Astrocyte (in vitro differentiated cells and primary cell): ENCODE measurements at regions not wholly inside any gene's neighbourhood (a gene's known extent, or its start where the extent isn't known, plus 50 kb on each side); places are given as distances from the start of the nearest gene placed in this dataset.

Experiments used
- DNase-seq: peaks from one replicate; pipeline ENCODE4 v3.0.0-alpha.2; 2010; ENCODE audit warnings: low read depth
- FAIRE-seq: peaks from 2 replicates; lab custom pipeline; 2011; peaks lifted over from hg19 to GRCh38; lab: Jason Lieb, UNC
- H2AFZ ChIP-seq: 2 replicates; pipeline ENCODE4 v1.6.0; 2012; ENCODE audit warnings: low read depth, low read length, inconsistent platforms
- H3K27ac ChIP-seq: 2 replicates; pipeline ENCODE4 v1.5.1; 2011; ENCODE audit warnings: low read depth, low read length, inconsistent platforms
- H3K27me3 ChIP-seq: 2 replicates; pipeline ENCODE4 v1.6.0; 2011; ENCODE audit warnings: low read length, inconsistent platforms; ENCODE audit not compliant: insufficient read depth
- H3K36me3 ChIP-seq: 2 replicates; pipeline ENCODE4 v1.5.1; 2011; ENCODE audit warnings: low read length, inconsistent platforms; ENCODE audit not compliant: insufficient read depth
- H3K4me1 ChIP-seq: 2 replicates; pipeline ENCODE4 v1.5.1; 2011; ENCODE audit warnings: low read length, inconsistent platforms; ENCODE audit not compliant: insufficient read depth
- H3K4me2 ChIP-seq: 2 replicates; pipeline ENCODE4 v1.6.0; 2012; ENCODE audit warnings: low read length, inconsistent platforms
- H3K4me3 ChIP-seq: 2 replicates; pipeline ENCODE4 v1.5.1; 2011; ENCODE audit warnings: low read depth, mild to moderate bottlenecking, low read length, inconsistent platforms; ENCODE audit not compliant: insufficient read depth
- H3K79me2 ChIP-seq: 2 replicates; pipeline ENCODE4 v1.6.0; 2012; ENCODE audit warnings: mild to moderate bottlenecking, low read length, inconsistent platforms; ENCODE audit not compliant: insufficient read depth
- H3K9ac ChIP-seq: 2 replicates; pipeline ENCODE4 v1.6.0; 2012; ENCODE audit warnings: mild to moderate bottlenecking, low read length, inconsistent platforms
- H3K9me3 ChIP-seq: 2 replicates; pipeline ENCODE4 v1.5.1; 2012; ENCODE audit warnings: low read depth, mild to moderate bottlenecking, low read length, inconsistent platforms; ENCODE audit not compliant: insufficient read depth
- H4K20me1 ChIP-seq: 2 replicates; pipeline ENCODE4 v1.6.0; 2012; ENCODE audit warnings: low read length, inconsistent platforms; ENCODE audit not compliant: insufficient read depth
- H3K27ac Mint-ChIP-seq: one replicate; pipeline ENCODE4 v1.8.0; 2021; ENCODE audit warnings: mild to moderate bottlenecking, mixed read lengths; ENCODE audit not compliant: unreplicated experiment
- H3K27me3 Mint-ChIP-seq: one replicate; pipeline ENCODE4 v1.8.0; 2021; ENCODE audit warnings: low read depth, mixed read lengths; ENCODE audit not compliant: unreplicated experiment
- H3K36me3 Mint-ChIP-seq: one replicate; pipeline ENCODE4 v1.8.0; 2021; ENCODE audit warnings: low read depth, mixed read lengths; ENCODE audit not compliant: unreplicated experiment
- H3K4me1 Mint-ChIP-seq: one replicate; pipeline ENCODE4 v1.8.0; 2021; ENCODE audit warnings: low read depth, mixed read lengths; ENCODE audit not compliant: unreplicated experiment
- H3K4me3 Mint-ChIP-seq: one replicate; pipeline ENCODE4 v1.8.0; 2021; ENCODE audit warnings: mild to moderate bottlenecking, moderate library complexity, mixed read lengths; ENCODE audit not compliant: unreplicated experiment
- H3K9me3 Mint-ChIP-seq: one replicate; pipeline ENCODE4 v1.8.0; 2021; ENCODE audit warnings: mild to moderate bottlenecking, mixed read lengths; ENCODE audit not compliant: unreplicated experiment
- EZH2 ChIP-seq: IDR thresholded peaks from 2 replicates; pipeline ENCODE4 v1.6.1; 2012; ENCODE audit warnings: mild to moderate bottlenecking, low read length, inconsistent platforms; ENCODE audit not compliant: insufficient read depth
- TF ChIP-seq, protein P1 (sequence below): IDR thresholded peaks from 2 replicates; pipeline ENCODE4 v1.5.1; 2011; ENCODE audit warnings: low read depth, mild to moderate bottlenecking, inconsistent platforms, low read length, moderate library complexity; ENCODE audit not compliant: insufficient read depth

DNA sequence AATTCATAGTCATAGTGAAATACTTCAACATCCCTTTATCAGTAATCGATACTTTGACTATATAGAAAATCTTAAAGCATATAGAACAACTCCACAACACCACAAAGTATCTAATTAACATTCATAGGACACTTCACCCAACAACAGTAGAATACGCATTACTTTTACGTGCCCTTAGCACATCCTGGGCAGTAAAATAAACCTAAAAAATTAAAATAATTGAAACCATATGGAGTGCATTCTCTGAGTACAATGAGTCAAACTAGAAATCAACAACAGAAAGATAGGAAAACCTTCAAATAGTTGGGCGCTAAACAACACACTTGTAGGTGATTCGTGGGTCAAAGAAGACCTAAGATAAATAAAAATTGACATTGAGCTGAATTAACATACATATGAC is 442.9 kb downstream of the SUCLG1 start:
- Histone ChIP-seq H2AFZ (no peak overlapping the region), H3K27ac (no peak overlapping the region), H3K4me1 (no peaks in the 10 kb centered on the region), H3K27me3 (no peaks in the 10 kb centered on the region), H3K9ac (no peak overlapping the region), H3K4me3 (no peak overlapping the region), H4K20me1 (no peaks in the 10 kb centered on the region), H3K36me3 (no peaks in the 10 kb centered on the region), H3K79me2 (no peaks in the 10 kb centered on the region), H3K4me2 (no peak overlapping the region), H3K9me3 (no peaks in the 10 kb centered on the region)
- FAIRE-seq (no peak), DNase-seq (no peak)
- H3K9me3 Mint-ChIP-seq: no peaks in the 10 kb centered on the region
- H3K36me3 Mint-ChIP-seq: no peaks in the 10 kb centered on the region
- H3K4me3 Mint-ChIP-seq: no peak overlapping the region
- H3K4me1 Mint-ChIP-seq: no peaks in the 10 kb centered on the region
- TF ChIP-seq, protein P1, sequence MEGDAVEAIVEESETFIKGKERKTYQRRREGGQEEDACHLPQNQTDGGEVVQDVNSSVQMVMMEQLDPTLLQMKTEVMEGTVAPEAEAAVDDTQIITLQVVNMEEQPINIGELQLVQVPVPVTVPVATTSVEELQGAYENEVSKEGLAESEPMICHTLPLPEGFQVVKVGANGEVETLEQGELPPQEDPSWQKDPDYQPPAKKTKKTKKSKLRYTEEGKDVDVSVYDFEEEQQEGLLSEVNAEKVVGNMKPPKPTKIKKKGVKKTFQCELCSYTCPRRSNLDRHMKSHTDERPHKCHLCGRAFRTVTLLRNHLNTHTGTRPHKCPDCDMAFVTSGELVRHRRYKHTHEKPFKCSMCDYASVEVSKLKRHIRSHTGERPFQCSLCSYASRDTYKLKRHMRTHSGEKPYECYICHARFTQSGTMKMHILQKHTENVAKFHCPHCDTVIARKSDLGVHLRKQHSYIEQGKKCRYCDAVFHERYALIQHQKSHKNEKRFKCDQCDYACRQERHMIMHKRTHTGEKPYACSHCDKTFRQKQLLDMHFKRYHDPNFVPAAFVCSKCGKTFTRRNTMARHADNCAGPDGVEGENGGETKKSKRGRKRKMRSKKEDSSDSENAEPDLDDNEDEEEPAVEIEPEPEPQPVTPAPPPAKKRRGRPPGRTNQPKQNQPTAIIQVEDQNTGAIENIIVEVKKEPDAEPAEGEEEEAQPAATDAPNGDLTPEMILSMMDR: no peak
- TF ChIP-seq EZH2: no peak
- no peak overlapping the region for H3K27ac Mint-ChIP-seq
- H3K27me3 Mint-ChIP-seq: no peaks in the 10 kb centered on the region

DNA sequence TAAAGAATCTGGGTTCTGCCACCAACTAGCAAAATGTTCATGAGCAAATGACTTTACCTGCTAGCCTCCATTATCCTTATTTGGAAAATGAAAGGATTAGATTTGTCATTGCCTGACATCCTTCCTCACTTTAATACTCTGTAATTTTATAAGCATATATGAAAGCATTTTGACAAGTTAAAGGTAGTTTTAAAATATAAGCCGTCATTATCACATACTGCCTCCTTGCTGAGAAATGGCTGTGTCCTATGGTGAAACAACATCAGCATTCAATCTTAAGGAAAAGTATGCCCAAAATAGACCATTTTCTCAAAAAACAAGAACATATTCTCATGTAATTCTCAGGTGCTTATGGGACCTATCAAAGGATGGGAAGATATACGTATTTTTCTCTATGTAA is 461.2 kb downstream of the SUCLG1 start:
- no peak overlapping the region for H3K4me3 Mint-ChIP-seq
- Histone ChIP-seq H3K36me3 (no peaks in the 10 kb centered on the region), H3K9ac (no peak overlapping the region), H3K27me3 (no peaks in the 10 kb centered on the region), H3K9me3 (no peaks in the 10 kb centered on the region), H3K27ac (no peak overlapping the region), H2AFZ (no peak overlapping the region), H4K20me1 (no peaks in the 10 kb centered on the region), H3K79me2 (no peaks in the 10 kb centered on the region), H3K4me3 (no peak overlapping the region), H3K4me2 (no peak overlapping the region), H3K4me1 (no peaks in the 10 kb centered on the region)
- DNase-seq (no peak), FAIRE-seq (no peak)
- TF ChIP-seq, protein P1: no peak
- no peak for TF ChIP-seq EZH2
- no peak overlapping the region for H3K27ac Mint-ChIP-seq
- no peaks in the 10 kb centered on the region for H3K36me3 Mint-ChIP-seq
- no peaks in the 10 kb centered on the region for H3K27me3 Mint-ChIP-seq
- no peaks in the 10 kb centered on the region for H3K9me3 Mint-ChIP-seq
- no peaks in the 10 kb centered on the region for H3K4me1 Mint-ChIP-seq

DNA sequence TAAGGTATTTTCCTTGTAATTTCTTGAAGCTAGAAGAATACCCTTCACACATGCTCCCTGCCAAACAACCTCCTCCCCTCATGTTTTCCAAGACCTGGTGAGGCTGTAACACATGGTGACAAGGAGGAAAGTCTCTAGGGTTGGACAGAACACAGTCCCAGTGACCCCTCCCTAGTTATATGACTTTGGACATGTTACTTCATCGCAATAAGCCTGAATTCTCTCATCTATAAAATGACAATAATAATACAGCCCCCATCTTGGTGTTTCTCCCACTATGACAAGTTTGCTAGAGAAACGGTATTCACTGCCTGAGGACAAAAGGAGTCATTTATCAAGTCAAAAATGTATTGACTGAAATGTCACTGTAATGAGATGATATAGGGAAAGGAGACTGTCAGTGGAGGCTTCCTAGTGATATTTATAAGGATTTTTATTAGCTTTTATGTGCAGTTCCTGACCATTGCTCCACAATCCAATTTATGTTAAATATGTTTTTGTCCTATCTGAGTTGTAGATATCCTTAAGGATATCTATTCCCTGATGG is 464.4 kb downstream of the SUCLG1 start:
- H3K36me3 Mint-ChIP-seq: no peaks in the 10 kb centered on the region
- H3K9me3 Mint-ChIP-seq: no peaks in the 10 kb centered on the region
- peaks cover 8% of the 10 kb centered on the region for H3K4me1 Mint-ChIP-seq
- Histone ChIP-seq H4K20me1 (no peaks in the 10 kb centered on the region), H3K9ac (no peak overlapping the region), H3K27me3 (no peaks in the 10 kb centered on the region), H3K4me3 (no peak overlapping the region), H3K36me3 (no peaks in the 10 kb centered on the region), H3K27ac (no peak overlapping the region), H3K9me3 (no peaks in the 10 kb centered on the region), H3K4me1 (no peaks in the 10 kb centered on the region), H3K79me2 (no peaks in the 10 kb centered on the region), H3K4me2 (no peak overlapping the region), H2AFZ (no peak overlapping the region)
- TF ChIP-seq, protein P1: no peak
- no peak for TF ChIP-seq EZH2
- H3K27me3 Mint-ChIP-seq: no peaks in the 10 kb centered on the region
- no peak for DNase-seq
- no peak overlapping the region for H3K4me3 Mint-ChIP-seq
- H3K27ac Mint-ChIP-seq: no peak overlapping the region
- no peak for FAIRE-seq
